Testis (tissue), 2 donors: ENCODE measurements at regions not wholly inside any gene's neighbourhood (a gene's known extent, or its start where the extent isn't known, plus 50 kb on each side); places are given as distances from the start of the nearest gene placed in this dataset.

Experiments
- CTCF ChIP-seq, 3 experiments: fragments of 450-650 bp in 2 of 3; fragments of 200-600 bp in 1 of 3; sonication (generic) in 1 of 3; IDR thresholded peaks; one replicate each; pipeline ENCODE4 v1.5.1; 2016 to 2019; ENCODE audit warnings: antibody characterized with exemption in 3 of 3, mild to moderate bottlenecking in 2 of 3, moderate library complexity in 1 of 3
- POLR2A ChIP-seq: fragments of 450-650 bp; IDR thresholded peaks from one replicate; pipeline ENCODE4 v1.6.1; 2017; ENCODE audit warnings: antibody characterized with exemption, mild to moderate bottlenecking, moderate library complexity

GRCh38 chr3:11948866-11949265 lies 55.3 kb upstream of the SYN2 start:
- TF ChIP-seq CTCF (IDR thresholded peaks at IDR 0.05): no peak
- TF ChIP-seq POLR2A: no peak
